GM23338 (cell line): ENCODE measurements at regions not wholly inside any gene's neighbourhood (a gene's known extent, or its start where the extent isn't known, plus 50 kb on each side); places are given as distances from the start of the nearest gene placed in this dataset.

Source experiments
- ATAC-seq: fragments of 200-7000 bp; cut with Tn5 transposase; 3 replicates; pipeline ENCODE4 v1.9.1; 2020
- DNase-seq: peaks from one replicate; pipeline ENCODE4 v3.0.0-alpha.2; 2015; ENCODE audit warnings: low spot score
- H2AFZ ChIP-seq: fragments of 200-600 bp; sonication (generic); 2 replicates; pipeline ENCODE4 v1.8.0; 2016; ENCODE audit warnings: antibody characterized with exemption, mild to moderate bottlenecking, moderate library complexity
- H3F3A ChIP-seq: fragments of 200-600 bp; sonication (generic); replicated peaks from 2 replicates; pipeline ENCODE4 v1.8.0; 2017; ENCODE audit warnings: antibody characterized with exemption, mixed run types, low read depth
- H3K27ac ChIP-seq: fragments of 200-600 bp; sonication (generic); 2 replicates; pipeline ENCODE4 v1.6.1; 2016; ENCODE audit warnings: low read depth
- H3K27me3 ChIP-seq: fragments of 200-600 bp; sonication (generic); 2 replicates; pipeline ENCODE4 v1.8.0; 2016; ENCODE audit warnings: mild to moderate bottlenecking, mixed run types, moderate library complexity; ENCODE audit not compliant: insufficient read depth
- H3K36me3 ChIP-seq: fragments of 200-600 bp; sonication (generic); 2 replicates; pipeline ENCODE4 v1.8.0; 2016; ENCODE audit warnings: mild to moderate bottlenecking; ENCODE audit not compliant: insufficient read depth
- H3K4me1 ChIP-seq: fragments of 200-600 bp; sonication (generic); 2 replicates; pipeline ENCODE4 v1.8.0; 2016; ENCODE audit warnings: mild to moderate bottlenecking, moderate library complexity; ENCODE audit not compliant: insufficient read depth
- H3K4me2 ChIP-seq: fragments of 200-600 bp; sonication (generic); 2 replicates; pipeline ENCODE4 v1.7.1; 2017; ENCODE audit warnings: mixed run types
- H3K4me3 ChIP-seq: fragments of 200-600 bp; sonication (generic); 2 replicates; pipeline ENCODE4 v1.6.1; 2016; ENCODE audit warnings: mixed run types
- H3K79me2 ChIP-seq: fragments of 200-600 bp; sonication (generic); replicated peaks from 2 replicates; pipeline ENCODE4 v1.8.0; 2017; ENCODE audit warnings: mild to moderate bottlenecking; ENCODE audit not compliant: insufficient read depth
- H3K9me2 ChIP-seq: fragments of 200-600 bp; sonication (generic); 2 replicates; pipeline ENCODE4 v1.8.0; 2017; ENCODE audit not compliant: insufficient read depth
- H4K20me1 ChIP-seq: fragments of 200-600 bp; sonication (generic); replicated peaks from 2 replicates; pipeline ENCODE4 v1.8.0; 2017; ENCODE audit warnings: mild to moderate bottlenecking; ENCODE audit not compliant: insufficient read depth
- H3K27ac Mint-ChIP-seq: 2 replicates; pipeline ENCODE4 v1.8.0; 2020; ENCODE audit warnings: inconsistent platforms, mild to moderate bottlenecking, moderate library complexity, mixed read lengths
- H3K27me3 Mint-ChIP-seq: 3 replicates; pipeline ENCODE4 v1.8.0; 2022; ENCODE audit warnings: low read depth, mild to moderate bottlenecking, moderate library complexity, mixed read lengths, inconsistent platforms; ENCODE audit not compliant: insufficient read depth, poor library complexity
- H3K36me3 Mint-ChIP-seq: 3 replicates; pipeline ENCODE4 v1.8.0; 2021; ENCODE audit warnings: low read depth, mild to moderate bottlenecking, inconsistent platforms, moderate library complexity, mixed read lengths
- H3K4me1 Mint-ChIP-seq: 3 replicates; pipeline ENCODE4 v1.8.0; 2020; ENCODE audit warnings: mild to moderate bottlenecking, inconsistent platforms, mixed read lengths
- H3K4me3 Mint-ChIP-seq: 3 replicates; pipeline ENCODE4 v1.8.0; 2021; ENCODE audit warnings: moderate library complexity, mild to moderate bottlenecking, inconsistent platforms, mixed read lengths
- H3K9me3 Mint-ChIP-seq: 3 replicates; pipeline ENCODE4 v1.8.0; 2020; ENCODE audit warnings: moderate library complexity, mild to moderate bottlenecking, inconsistent platforms, mixed read lengths
- CREB1 ChIP-seq: fragments of 250-450 bp; sonication (Bioruptor Pico); IDR thresholded peaks from 2 replicates; pipeline ENCODE4 v1.5.0; 2020; ENCODE audit warnings: low read depth, mild to moderate bottlenecking, moderate library complexity
- CTCF ChIP-seq, 2 experiments: fragments of 200-600 bp in 1 of 2; sonication (generic) in 1 of 2; conservative IDR thresholded peaks; 2 replicates each; pipeline versions ENCODE4 v1.5.1 to v1.6.1; 2016 to 2017; ENCODE audit warnings: antibody characterized with exemption in 2 of 2, low read depth in 2 of 2, mild to moderate bottlenecking in 2 of 2, moderate library complexity in 1 of 2
- ETS1 ChIP-seq: IDR thresholded peaks from 2 replicates; pipeline ENCODE4 v1.6.1; 2016; ENCODE audit warnings: antibody characterized with exemption
- EZH2 ChIP-seq: fragments of 200-600 bp; sonication (generic); IDR thresholded peaks from one replicate; pipeline ENCODE4 v1.8.0; 2017; ENCODE audit warnings: antibody characterized with exemption, mild to moderate bottlenecking, low read depth; ENCODE audit not compliant: unreplicated experiment
- EZH2phosphoT487 ChIP-seq: fragments of 200-600 bp; sonication (generic); IDR thresholded peaks from one replicate; pipeline ENCODE4 v1.8.1; 2018; ENCODE audit warnings: antibody characterized with exemption; ENCODE audit not compliant: unreplicated experiment
- JUNB ChIP-seq: IDR thresholded peaks from one replicate; pipeline ENCODE4 v1.6.1; 2016; ENCODE audit warnings: antibody characterized with exemption; ENCODE audit not compliant: unreplicated experiment
- NANOG ChIP-seq: IDR thresholded peaks from 2 replicates; pipeline ENCODE4 v1.6.1; 2016; ENCODE audit warnings: antibody characterized with exemption, borderline replicate concordance
- POLR2AphosphoS5 ChIP-seq: IDR thresholded peaks from 2 replicates; pipeline ENCODE4 v1.6.1; 2016; ENCODE audit warnings: antibody characterized with exemption, low read depth
- REST ChIP-seq: IDR thresholded peaks from one replicate; pipeline ENCODE4 v1.6.1; 2018; ENCODE audit warnings: antibody characterized with exemption; ENCODE audit not compliant: unreplicated experiment
- STAT1 ChIP-seq: IDR thresholded peaks from one replicate; pipeline ENCODE4 v1.6.1; 2016; ENCODE audit warnings: antibody characterized with exemption; ENCODE audit not compliant: unreplicated experiment
- ZNF114 ChIP-seq: fragments of 250-450 bp; sonication (Bioruptor Pico); IDR thresholded peaks from 2 replicates; pipeline ENCODE4 v1.5.0; 2020; ENCODE audit warnings: mild to moderate bottlenecking, moderate library complexity
- ZNF331 ChIP-seq: fragments of 250-450 bp; sonication (Bioruptor Pico); IDR thresholded peaks from 2 replicates; pipeline ENCODE4 v1.5.0; 2020; ENCODE audit warnings: low read depth, mild to moderate bottlenecking, moderate library complexity
- ZNF462 ChIP-seq: fragments of 250-450 bp; sonication (Bioruptor Pico); IDR thresholded peaks from 2 replicates; pipeline ENCODE4 v1.5.0; 2020; ENCODE audit warnings: mild to moderate bottlenecking, moderate library complexity

GRCh38 chr6:96704713-96705112 lies 132.6 kb downstream of the GPR63 start:
- DNase-seq (no peak), ATAC-seq (no peak)
- no peak overlapping the region for H3K27ac Mint-ChIP-seq
- no peaks in the 10 kb centered on the region for H3K9me3 Mint-ChIP-seq
- no peaks in the 10 kb centered on the region for H3K4me1 Mint-ChIP-seq
- no peaks in the 10 kb centered on the region for H3K36me3 ChIP-seq
- no peaks in the 10 kb centered on the region for H3K4me1 ChIP-seq
- TF ChIP-seq ZNF462 (CRISPR knock-in tag) (no peak), EZH2phosphoT487 (no peak), STAT1 (no peak), EZH2 (no peak), ZNF331 (CRISPR knock-in tag) (no peak), CTCF (conservative IDR thresholded peaks at IDR 0.05; ENCODE audit: low read depth in 2 of 2) (no peak), REST (no peak), NANOG (no peak), POLR2AphosphoS5 (no peak), ZNF114 (CRISPR knock-in tag) (no peak), CREB1 (CRISPR knock-in tag) (no peak), ETS1 (no peak), JUNB (no peak)
- no peaks in the 10 kb centered on the region for H3K36me3 Mint-ChIP-seq
- H3K4me2 ChIP-seq, result no peak overlapping the region
- H3K4me3 Mint-ChIP-seq, result no peak overlapping the region
- no peaks in the 10 kb centered on the region for H3K27me3 Mint-ChIP-seq
- H3K79me2 ChIP-seq, result no peaks in the 10 kb centered on the region
- H3K27ac ChIP-seq, result no peak overlapping the region
- H3K27me3 ChIP-seq, result no peaks in the 10 kb centered on the region
- H3K9me2 ChIP-seq, result peaks cover 10% of the 10 kb centered on the region; the same call in 1 of the 2 replicates
- no peaks in the 10 kb centered on the region for H4K20me1 ChIP-seq
- H3F3A ChIP-seq, result no peaks in the 10 kb centered on the region
- no peak overlapping the region for H2AFZ ChIP-seq
- H3K4me3 ChIP-seq, result no peak overlapping the region
